Fibroblast of mammary gland (primary cell): ENCODE measurements at regions not wholly inside any gene's neighbourhood (a gene's known extent, or its start where the extent isn't known, plus 50 kb on each side); places are given as distances from the start of the nearest gene placed in this dataset.
A peak's percentile ranks its signal among the peaks of the same experiment; 100 is the strongest.

Source experiments
- DNase-seq: peaks from one replicate; pipeline ENCODE4 v3.0.0-alpha.2; 2010; ENCODE audit warnings: low read depth
- H3K4me3 ChIP-seq: 2 replicates; pipeline ENCODE4 v1.5.1; 2011; ENCODE audit warnings: low read depth, mild to moderate bottlenecking, low read length, moderate library complexity; ENCODE audit not compliant: control insufficient read depth
- TF ChIP-seq, protein P1 (sequence below): conservative IDR thresholded peaks from 2 replicates; pipeline ENCODE4 v1.5.1; 2011; ENCODE audit warnings: low read depth, low read length, inconsistent platforms; ENCODE audit not compliant: control insufficient read depth, insufficient read depth

DNA sequence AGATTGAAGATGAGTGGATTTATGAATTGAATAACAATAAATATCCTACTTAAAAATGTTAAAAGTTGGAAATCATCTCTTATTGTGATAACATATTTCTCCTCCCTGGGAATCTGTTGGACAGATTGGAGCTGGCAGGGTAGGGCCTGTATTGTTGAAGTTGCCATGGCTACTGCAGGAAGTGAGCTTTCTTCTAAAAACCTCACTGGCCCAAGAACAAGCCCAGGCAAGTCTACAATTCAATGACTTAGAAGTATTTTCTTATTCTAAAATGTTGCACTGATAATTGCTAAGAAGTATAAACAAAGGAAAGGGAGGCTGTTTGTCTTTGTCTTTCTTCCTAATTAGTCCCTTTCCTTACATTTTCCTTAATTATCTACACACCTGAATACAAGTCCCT is 112.1 kb downstream of the DLEU7 start:
- DNase-seq = peak; percentile 65
- no peak overlapping the region for H3K4me3 ChIP-seq
- TF ChIP-seq, protein P1, sequence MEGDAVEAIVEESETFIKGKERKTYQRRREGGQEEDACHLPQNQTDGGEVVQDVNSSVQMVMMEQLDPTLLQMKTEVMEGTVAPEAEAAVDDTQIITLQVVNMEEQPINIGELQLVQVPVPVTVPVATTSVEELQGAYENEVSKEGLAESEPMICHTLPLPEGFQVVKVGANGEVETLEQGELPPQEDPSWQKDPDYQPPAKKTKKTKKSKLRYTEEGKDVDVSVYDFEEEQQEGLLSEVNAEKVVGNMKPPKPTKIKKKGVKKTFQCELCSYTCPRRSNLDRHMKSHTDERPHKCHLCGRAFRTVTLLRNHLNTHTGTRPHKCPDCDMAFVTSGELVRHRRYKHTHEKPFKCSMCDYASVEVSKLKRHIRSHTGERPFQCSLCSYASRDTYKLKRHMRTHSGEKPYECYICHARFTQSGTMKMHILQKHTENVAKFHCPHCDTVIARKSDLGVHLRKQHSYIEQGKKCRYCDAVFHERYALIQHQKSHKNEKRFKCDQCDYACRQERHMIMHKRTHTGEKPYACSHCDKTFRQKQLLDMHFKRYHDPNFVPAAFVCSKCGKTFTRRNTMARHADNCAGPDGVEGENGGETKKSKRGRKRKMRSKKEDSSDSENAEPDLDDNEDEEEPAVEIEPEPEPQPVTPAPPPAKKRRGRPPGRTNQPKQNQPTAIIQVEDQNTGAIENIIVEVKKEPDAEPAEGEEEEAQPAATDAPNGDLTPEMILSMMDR = no peak

DNA sequence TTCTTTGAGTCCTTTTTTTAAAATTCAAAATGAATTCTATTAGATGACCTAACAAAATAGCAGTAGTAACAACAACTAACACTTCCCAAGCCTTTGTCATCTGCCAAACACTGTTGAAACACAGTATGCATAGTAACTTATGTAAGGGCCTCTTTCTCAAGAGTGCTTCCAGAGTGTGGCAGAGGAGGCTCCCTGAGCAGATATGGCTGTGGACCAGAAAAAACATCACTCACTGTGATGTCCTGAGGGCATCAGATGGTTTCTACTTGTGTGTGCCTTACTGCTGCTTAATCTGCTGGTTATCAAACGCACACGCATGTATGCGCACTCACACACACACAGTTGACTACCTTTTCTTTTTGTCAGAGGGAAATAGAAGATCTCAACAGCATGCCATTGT is 110.8 kb downstream of the DLEU7 start:
- H3K4me3 ChIP-seq = no peak overlapping the region

DNA sequence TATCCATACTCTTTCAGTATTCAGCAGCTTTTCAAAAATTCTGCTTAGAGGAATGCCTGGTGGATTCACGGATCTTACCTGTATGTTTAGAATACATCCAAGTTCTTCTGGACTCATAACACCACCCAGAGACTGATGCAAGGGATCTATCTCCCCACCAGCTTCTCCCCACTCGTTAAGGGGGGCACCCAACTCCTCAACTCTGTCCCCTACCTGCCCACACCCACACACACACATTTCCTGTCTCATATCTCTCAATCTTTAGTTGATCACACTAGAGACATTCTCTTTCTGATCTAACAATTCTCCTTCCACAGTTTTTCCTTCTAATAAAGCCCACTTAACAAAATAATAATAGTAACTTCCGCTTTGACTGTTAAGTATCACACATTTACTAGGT is 110.1 kb downstream of the DLEU7 start:
- DNase-seq = no peak
- TF ChIP-seq, protein P1 = no peak
- H3K4me3 ChIP-seq = no peak overlapping the region

More for the DNA sequence above, 110.8 kb downstream of the DLEU7 start:
- peak; percentile 63 for DNase-seq
- TF ChIP-seq, protein P1 = no peak

DNA sequence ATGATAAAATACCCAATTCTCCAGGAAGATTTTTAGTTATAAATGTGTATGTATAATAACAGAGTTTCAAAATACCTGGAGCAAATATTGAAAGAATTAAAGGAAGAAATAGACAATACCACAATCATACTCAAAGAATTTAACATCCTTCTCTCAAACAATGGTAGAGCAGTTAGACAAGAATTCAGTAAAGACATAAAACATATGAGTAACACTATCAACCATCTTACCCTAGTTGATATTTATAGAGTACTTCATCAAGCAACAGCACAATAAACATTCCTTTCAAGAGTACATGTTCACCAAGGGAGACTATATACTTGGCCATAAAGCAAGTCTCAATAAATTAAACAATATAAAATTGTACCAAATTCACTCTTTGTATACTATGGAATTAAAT is 108.4 kb downstream of the DLEU7 start:
- no peak for DNase-seq
- TF ChIP-seq, protein P1 = no peak
- no peak overlapping the region for H3K4me3 ChIP-seq

DNA sequence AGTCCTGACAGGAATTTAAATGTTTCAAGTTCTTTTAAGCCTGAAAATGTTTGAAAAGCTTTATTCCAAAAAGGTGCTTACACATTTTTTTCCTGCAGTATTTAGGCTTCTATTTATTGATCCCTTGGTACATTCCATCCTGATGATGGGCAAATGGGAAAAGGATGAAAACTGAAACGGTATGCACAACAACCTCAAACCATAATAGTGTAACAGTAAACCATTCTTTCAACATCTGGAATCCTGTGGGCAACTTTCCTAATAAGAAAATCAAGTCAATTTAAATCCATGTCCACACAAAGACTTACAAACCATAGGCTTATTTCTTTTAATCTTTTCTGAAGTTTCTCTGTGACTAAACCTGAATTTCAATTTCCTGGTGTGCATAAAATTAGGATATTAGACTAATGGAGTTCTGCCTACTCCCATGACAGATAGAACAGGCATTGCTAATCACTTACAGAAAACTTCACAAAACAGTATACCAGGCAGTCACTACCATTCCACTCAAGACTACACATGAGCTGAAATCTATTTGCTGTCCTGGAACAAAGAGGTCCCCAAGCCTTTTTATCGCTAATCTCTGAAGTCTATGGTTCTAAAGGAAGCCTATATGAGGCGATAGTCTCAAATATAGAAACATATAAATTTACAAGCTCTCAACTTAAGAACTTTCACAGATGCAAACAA is 103.3 kb downstream of the DLEU7 start:
- no peak overlapping the region for H3K4me3 ChIP-seq
- DNase-seq = peak; percentile 56
- TF ChIP-seq, protein P1 = no peak

DNA sequence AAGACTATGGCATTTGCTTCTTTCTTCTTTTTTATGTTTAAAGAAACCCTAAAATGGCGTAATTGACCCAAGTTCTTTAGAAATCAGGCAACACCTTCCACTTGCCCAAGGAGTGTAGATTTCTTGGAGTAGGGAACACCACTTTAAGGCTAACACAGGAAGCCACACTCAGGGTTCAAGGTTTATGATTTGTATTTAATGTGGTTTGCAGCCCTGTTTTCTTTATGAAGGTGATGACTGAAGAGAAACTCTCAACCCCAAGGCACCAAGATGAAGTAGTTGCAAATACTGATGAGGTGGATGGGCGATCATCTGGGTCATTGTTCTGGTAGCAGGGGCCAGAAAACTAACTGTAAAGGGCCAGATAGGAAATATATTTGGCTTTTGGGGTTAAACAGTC is 101.1 kb downstream of the DLEU7 start:
- DNase-seq = no peak
- TF ChIP-seq, protein P1 = no peak
- H3K4me3 ChIP-seq = no peak overlapping the region
